Activated T-cell treated with anti-CD3 and anti-CD28 coated beads, Interleukin-2, amount 50 U/mL, for 48 hours (primary cell): ENCODE measurements at regions not wholly inside any gene's neighbourhood (a gene's known extent, or its start where the extent isn't known, plus 50 kb on each side); places are given as distances from the start of the nearest gene placed in this dataset.
"Not testable (repeated sequence)": the region's sequence is repeated elsewhere in the genome, so short reads cannot be mapped to it uniquely, and the experiment has no call there.

Experiments used
- DNase-seq, 2 experiments: peaks; one replicate each; pipeline ENCODE4 v3.0.0-alpha.2; 2020

GRCh38 chr7:131627735-131628190 is 71.3 kb upstream of the PODXL start:
- DNase-seq, result no peak

GRCh38 chr7:131626643-131627042 is 70.2 kb upstream of the PODXL start:
- no peak for DNase-seq

GRCh38 chr7:131625817-131626372 is 69.5 kb upstream of the PODXL start:
- DNase-seq, result no peak

- not testable (repeated sequence) for DNase-seq
These were observed 68.9 kb upstream of the PODXL start for GRCh38 chr7:131625345-131625744.

GRCh38 chr7:131624536-131624935 is 68.1 kb upstream of the PODXL start:
- DNase-seq, result no peak

- no peak for DNase-seq
These were observed 66.7 kb upstream of the PODXL start for GRCh38 chr7:131623154-131623553.

- DNase-seq, result no peak
These were observed 65.2 kb upstream of the PODXL start for GRCh38 chr7:131621652-131622051.

GRCh38 chr7:131620673-131621609 is 64.5 kb upstream of the PODXL start:
- DNase-seq, result no peak

- DNase-seq, result no peak
These were observed 63.2 kb upstream of the PODXL start for GRCh38 chr7:131619336-131620305.

- DNase-seq, result no peak
These were observed 62.0 kb upstream of the PODXL start for GRCh38 chr7:131618391-131618790.

- no peak for DNase-seq
These were observed 60.2 kb upstream of the PODXL start for GRCh38 chr7:131616487-131617200.

- no peak for DNase-seq
These were observed 57.5 kb upstream of the PODXL start for GRCh38 chr7:131613909-131614308.

- no peak for DNase-seq
These were observed 53.6 kb upstream of the PODXL start for GRCh38 chr7:131610007-131610406.

GRCh38 chr7:131608116-131608500 is 51.7 kb upstream of the PODXL start:
- DNase-seq, result no peak

- DNase-seq, result no peak
These were observed 51.1 kb upstream of the PODXL start for GRCh38 chr7:131607291-131608115.

GRCh38 chr7:131606346-131607290 is 50.2 kb upstream of the PODXL start:
- peak; percentile 24 to 27 for DNase-seq
